NCI-H345 treated with DMSO at 0.1 percent for 48 hours (cell line): ENCODE measurements at regions not wholly inside any gene's neighbourhood (a gene's known extent, or its start where the extent isn't known, plus 50 kb on each side); places are given as distances from the start of the nearest gene placed in this dataset.
"Not testable (repeated sequence)": the region's sequence is repeated elsewhere in the genome, so short reads cannot be mapped to it uniquely, and the experiment has no call there.

Experiments
- DNase-seq: peaks from one replicate; lab custom pipeline; 2025; ENCODE audit not compliant: unreplicated experiment; lab: John Stamatoyannopoulos, UW

GRCh38 chr1:21385022-21385421 lies 54.9 kb upstream of the NBPF3 start:
- no peak for DNase-seq

DNA sequence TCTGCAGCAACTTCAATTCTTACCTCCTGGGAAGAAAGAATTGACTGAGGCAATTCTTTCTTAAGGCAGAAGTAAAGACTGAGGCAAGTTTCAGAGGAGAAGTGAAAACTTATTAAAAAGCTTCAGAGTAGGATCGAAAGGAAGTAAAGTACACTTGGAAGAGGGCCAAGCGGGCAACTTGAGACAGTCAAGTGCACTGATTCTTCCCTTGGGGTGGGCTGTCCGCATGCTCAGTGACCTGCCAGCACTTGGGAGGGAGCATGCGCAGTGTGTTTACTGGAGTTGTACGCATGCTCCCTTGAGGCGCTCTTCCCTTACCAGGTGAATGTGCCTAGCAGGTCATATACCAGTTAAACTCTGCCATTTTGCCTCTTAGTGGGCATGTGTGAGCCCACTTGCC lies 55.3 kb upstream of the NBPF3 start:
- DNase-seq, result no peak

- no peak for DNase-seq
Observed at GRCh38 chr1:21383785-21384401, 56.0 kb upstream of the NBPF3 start.

GRCh38 chr1:21381354-21381753 lies 58.6 kb upstream of the NBPF3 start:
- no peak for DNase-seq

DNA sequence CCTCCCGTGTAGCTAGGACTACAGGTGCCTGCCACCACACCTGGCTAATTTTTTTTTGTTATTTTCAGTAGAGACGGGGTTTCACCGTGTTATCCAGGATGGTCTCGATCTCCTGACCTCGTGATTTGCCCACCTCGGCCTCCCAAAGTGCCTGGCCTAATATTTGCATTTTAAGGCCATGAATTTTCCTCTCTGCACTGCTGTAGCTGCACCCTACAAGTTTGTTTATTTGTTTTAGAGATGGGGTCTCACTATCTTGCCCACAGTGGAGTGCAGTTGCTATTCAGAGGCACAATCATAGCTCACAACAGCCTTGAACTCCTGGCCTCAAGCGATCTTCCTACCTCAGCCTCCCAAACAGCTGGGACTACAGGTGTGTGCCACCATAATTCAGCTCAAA lies 59.8 kb upstream of the NBPF3 start:
- DNase-seq, result not testable (repeated sequence)

GRCh38 chr1:21379571-21379970 lies 60.4 kb upstream of the NBPF3 start:
- DNase-seq, result no peak

GRCh38 chr1:21378705-21379494 lies 61.0 kb upstream of the NBPF3 start:
- peak; percentile 60 for DNase-seq

DNA sequence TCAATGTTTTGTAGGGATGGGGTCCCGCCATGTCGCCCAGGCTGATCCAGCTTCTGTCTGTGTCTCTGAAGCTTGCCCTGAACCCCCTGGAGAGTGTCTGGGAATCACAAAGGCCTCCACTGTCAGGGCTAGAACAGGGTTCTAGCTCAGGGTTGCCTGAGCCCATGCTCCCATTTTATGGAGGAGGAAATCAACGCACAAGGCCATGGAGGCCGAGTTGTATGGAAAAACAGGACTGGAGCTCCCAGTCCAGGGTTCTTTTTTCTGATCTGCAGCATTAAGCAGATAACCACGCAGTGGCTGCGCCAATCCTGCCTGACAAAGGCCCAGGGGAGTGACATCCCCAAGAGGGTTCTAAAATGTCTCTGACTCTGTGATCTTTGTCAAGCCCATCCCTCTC lies 67.6 kb upstream of the NBPF3 start:
- no peak for DNase-seq

DNA sequence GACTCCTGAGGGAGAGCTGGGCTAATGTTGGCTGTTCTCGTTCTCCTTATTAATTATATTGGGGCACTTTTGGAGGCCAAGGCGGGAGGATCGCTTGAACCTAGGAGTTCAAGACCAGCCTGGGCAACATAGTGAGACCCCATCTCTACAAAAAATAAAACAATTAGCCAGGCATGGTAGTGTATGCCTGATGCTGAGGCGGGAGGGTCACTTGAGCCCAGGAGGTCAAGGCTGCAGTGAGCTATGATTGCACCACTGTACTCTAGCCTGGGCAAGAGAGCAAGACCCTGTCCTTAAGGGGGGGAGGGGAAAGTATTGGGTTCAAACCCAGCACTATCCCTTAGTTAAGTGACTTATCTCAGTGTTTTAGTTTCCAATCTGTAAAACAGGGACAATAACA lies 70.0 kb upstream of the NBPF3 start:
- no peak for DNase-seq

- DNase-seq, result peak; percentile 63
Observed at GRCh38 chr1:21368515-21369289, 71.2 kb upstream of the NBPF3 start.

DNA sequence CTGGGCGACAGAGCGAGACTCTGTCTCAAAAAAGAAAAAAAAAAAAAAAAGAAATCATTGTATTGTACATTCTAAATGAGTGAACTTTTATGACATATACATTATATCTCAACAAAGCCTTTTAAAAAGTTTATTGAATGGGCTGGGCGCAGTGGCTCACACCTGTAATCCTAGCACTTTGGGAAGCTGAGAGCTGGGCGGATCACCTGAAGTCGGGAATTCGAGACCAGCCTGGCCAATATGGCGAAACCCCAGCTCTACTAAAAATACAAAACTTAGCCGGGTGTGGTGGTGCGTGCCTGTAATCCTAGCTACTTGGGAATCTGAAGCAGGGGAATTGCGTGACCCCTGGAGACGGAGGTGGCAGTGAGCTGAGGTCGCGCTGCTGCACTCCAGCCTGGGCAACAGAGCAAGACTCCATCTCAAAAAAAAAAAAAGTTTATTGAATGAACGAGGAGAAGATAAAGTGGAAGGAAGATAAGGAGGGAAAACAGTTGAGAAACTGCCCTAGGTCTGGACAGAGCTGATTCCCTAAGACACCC lies 71.9 kb upstream of the NBPF3 start:
- not testable (repeated sequence) for DNase-seq

DNA sequence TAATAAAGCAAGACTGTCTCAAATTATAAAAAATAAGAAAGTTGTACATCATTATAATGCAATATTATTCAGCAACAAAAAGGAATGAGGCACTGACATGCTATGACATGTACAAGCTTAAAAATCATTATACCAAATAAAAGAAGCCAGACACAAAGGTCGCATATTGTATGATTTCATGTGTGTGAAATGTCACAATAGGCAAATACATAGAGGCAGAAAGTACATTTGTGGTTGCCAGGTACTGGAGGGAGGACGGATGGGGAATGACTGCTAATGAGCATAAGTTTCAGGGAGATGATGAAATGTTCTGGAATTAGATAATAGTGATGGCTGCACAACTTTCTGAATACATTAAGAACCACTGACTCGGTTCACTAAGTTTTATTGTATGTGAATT lies 73.6 kb upstream of the NBPF3 start:
- no peak for DNase-seq

- no peak for DNase-seq
Observed at GRCh38 chr1:21365036-21365435, 74.8 kb upstream of the ECE1 start.

- no peak for DNase-seq
Observed at GRCh38 chr1:21362096-21362495, 71.8 kb upstream of the ECE1 start.

DNA sequence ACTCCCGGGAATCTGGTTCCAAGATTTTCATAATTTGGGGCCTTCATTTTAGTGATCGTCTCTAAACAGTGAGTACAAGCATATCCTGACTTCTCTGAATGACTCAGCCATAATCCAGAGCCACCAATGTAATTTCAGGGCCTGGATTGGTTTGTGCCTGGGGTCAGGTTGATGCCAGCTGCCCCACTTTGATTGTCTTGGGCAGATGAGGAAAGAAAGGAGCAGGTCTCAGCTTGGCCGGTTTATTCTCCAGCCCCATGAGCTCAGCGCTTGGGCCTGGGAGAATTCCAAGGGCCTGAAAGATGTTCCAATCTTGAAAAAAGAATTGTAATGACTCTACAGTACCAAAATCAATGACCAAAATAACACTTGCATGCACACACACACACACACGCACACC lies 71.2 kb upstream of the ECE1 start:
- DNase-seq, result no peak

- DNase-seq, result no peak
Observed at GRCh38 chr1:21357161-21357560, 66.9 kb upstream of the ECE1 start.

DNA sequence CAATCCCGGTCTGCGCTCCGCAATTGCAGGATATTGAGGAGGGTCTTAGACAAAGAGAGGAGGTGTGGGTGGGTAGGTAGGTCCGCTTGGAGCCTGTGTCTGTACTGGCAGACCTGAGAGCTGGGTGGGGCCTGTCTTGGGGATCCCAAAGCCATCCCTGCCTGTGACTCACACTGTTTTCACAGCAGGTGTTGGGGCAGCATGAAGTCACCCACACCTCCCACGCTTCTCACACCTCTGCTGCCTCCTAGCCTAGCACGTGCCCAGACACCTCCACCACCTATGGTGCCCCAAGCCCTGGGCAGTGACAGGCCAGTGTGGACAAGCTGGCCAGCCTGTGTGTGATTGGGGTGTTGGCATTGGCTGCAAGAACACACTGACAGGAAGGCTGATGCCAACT lies 65.7 kb upstream of the ECE1 start:
- DNase-seq, result no peak

DNA sequence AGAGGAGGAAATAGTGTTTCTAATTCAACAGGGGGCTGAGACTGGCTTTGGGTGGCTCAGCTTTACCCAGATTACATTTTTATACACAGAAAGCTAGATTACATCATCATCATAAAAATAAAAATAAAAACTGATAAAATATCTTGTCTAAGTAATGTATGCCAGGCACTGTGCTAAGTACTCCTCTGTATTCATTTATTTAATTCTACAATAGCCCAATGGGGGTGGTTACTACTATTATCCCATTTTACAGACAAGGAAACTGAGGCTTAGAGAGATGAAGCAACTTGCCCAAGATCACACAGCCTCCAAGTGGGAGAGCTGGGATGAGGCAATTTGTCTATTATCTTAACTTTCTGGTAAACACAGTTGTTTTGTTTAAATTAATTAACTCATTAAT lies 62.3 kb upstream of the ECE1 start:
- DNase-seq, result no peak

GRCh38 chr1:21351901-21352300 lies 61.6 kb upstream of the ECE1 start:
- no peak for DNase-seq

- DNase-seq, result no peak
Observed at GRCh38 chr1:21350202-21350885, 60.1 kb upstream of the ECE1 start.

GRCh38 chr1:21349693-21350092 lies 59.4 kb upstream of the ECE1 start:
- no peak for DNase-seq
